ENCODE measurements at regions not wholly inside any gene's neighbourhood (a gene's known extent, or its start where the extent isn't known, plus 50 kb on each side); places are given as distances from the start of the nearest gene placed in this dataset.
"Not testable (repeated sequence)": the region's sequence is repeated elsewhere in the genome, so short reads cannot be mapped to it uniquely, and the experiment has no call there.

DNA sequence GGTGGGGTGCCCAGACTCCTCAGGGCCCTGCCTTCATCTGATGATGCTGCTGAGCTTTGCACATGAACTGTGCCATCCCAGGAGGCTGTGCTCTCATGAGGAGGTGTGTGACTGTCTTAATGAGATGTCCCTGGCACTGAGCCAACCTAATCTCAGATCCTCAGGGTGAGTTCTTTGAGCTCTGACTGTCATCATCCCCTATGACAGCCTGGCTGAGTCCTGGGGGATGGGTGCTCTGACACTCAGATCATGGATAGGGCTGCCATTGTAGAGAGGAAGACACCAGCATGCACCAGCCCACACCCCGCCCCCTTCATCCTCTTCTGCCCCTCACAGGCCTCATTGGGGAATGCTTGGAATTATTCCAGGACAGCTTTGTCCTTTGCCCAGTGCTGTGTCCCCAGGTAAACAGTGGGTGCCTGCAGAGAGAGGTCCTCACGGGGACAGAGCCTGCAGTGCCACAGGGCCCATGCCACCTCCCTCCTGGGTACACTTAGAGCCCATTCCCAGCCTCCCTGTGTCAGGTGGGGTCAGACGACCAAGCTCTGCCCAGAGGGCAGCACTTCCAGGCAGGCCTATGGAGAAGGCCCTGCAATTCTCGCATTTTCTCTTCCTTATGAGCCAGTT lies 310.1 kb upstream of the SFSWAP start:
- not testable (repeated sequence) for H3K4me1 Mint-ChIP-seq; H3K27ac Mint-ChIP-seq; H3K4me3 Mint-ChIP-seq; ATAC-seq (ENCODE audit: low read depth); DNase-seq (ENCODE audit: low spot score in 2 of 2)
- Mint-ChIP-seq H3K27me3 (peaks cover 15% of the 10 kb centered on the region), H3K36me3 (peaks cover 11% of the 10 kb centered on the region), H3K9me3 (peaks cover 19% of the 10 kb centered on the region)

DNA sequence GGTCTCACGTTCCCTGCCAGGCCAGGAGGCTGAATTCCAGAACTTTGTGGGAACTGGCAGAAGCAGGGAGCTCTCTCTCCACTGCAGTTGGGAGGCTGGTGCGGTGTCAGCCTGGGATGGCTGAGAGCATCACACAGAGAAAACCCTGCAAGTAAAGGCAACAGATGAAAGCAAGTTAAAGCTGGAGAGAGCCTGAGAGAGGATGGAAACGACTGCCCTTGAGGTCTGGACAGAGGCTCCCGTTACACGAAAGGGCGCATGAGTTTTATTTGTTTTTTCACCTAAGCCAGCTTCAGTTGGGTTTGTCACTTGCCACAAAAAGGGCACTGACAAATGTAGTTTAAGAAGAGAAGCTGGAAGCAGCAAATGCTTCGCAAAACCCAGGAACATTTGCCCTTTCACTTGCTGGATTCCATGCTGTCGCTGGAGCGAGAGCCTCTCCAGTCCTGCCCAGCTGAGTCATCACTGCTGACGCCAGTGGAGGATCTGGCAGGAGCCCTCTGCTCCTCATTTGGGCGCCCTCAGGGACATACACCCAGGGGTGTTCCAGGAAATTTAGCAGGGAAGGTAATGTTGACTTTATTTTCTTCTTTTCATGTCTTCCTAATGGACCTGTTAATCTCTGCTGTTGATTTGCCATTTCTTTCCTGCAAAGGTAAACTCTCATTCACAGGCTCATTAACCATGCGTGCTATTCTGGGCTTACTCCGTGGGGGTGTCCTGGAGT lies 308.8 kb upstream of the SFSWAP start:
- not testable (repeated sequence) for ATAC-seq (ENCODE audit: low read depth); H3K27ac Mint-ChIP-seq

GRCh38 chr12:131402781-131403396 lies 308.0 kb upstream of the SFSWAP start:
- Mint-ChIP-seq H3K4me3 (no peak overlapping the region), H3K27me3 (peaks cover 15% of the 10 kb centered on the region), H3K36me3 (peaks cover 11% of the 10 kb centered on the region), H3K4me1 (no peaks in the 10 kb centered on the region), H3K27ac (no peak overlapping the region), H3K9me3 (peaks cover 17% of the 10 kb centered on the region)
- no peak for ATAC-seq (ENCODE audit: low read depth)
- no peak for DNase-seq (ENCODE audit: low spot score in 2 of 2)

More for the DNA sequence above, 308.8 kb upstream of the SFSWAP start:
- not testable (repeated sequence) for H3K4me3 Mint-ChIP-seq; DNase-seq (ENCODE audit: low spot score in 2 of 2); H3K4me1 Mint-ChIP-seq
- Mint-ChIP-seq H3K9me3 (peaks cover 17% of the 10 kb centered on the region), H3K27me3 (peaks cover 15% of the 10 kb centered on the region), H3K36me3 (peaks cover 11% of the 10 kb centered on the region)

GRCh38 chr12:131403676-131404075 lies 307.2 kb upstream of the SFSWAP start:
- peaks cover 8% of the 10 kb centered on the region for H3K36me3 Mint-ChIP-seq
- H3K9me3 Mint-ChIP-seq, result peaks cover 14% of the 10 kb centered on the region
- no peaks in the 10 kb centered on the region for H3K4me1 Mint-ChIP-seq
- no peak for DNase-seq (ENCODE audit: low spot score in 2 of 2)
- ATAC-seq (ENCODE audit: low read depth), result no peak
- H3K4me3 Mint-ChIP-seq, result no peak overlapping the region
- peaks cover 15% of the 10 kb centered on the region for H3K27me3 Mint-ChIP-seq
- no peak overlapping the region for H3K27ac Mint-ChIP-seq

DNA sequence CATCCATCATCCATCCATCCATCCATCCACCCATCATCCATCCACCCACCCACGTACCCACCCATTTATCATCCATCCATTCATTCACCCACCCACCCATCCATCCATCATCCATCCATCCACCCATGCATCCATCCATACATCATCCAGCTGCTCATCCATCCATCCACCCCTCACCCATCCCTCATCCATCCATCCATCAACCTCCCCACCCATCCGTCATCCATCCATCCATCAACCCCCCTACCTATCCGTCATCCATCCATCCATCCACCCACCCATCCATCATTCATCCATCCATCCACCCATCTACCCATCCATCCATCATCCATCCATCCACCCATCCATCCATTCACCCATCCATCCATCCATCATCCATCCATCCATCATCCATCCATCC lies 306.2 kb upstream of the SFSWAP start:
- ATAC-seq (ENCODE audit: low read depth) (no peak), DNase-seq (ENCODE audit: low spot score in 2 of 2) (no peak)
- Mint-ChIP-seq H3K4me3 (no peak overlapping the region), H3K4me1 (no peaks in the 10 kb centered on the region), H3K27ac (no peak overlapping the region), H3K36me3 (peaks cover 5% of the 10 kb centered on the region), H3K9me3 (peaks cover 10% of the 10 kb centered on the region), H3K27me3 (peaks cover 15% of the 10 kb centered on the region)

GRCh38 chr12:131407221-131408035 lies 303.5 kb upstream of the SFSWAP start:
- Mint-ChIP-seq H3K4me3 (no peak overlapping the region), H3K9me3 (peaks cover 12% of the 10 kb centered on the region), H3K36me3 (peaks cover 5% of the 10 kb centered on the region), H3K27ac (no peak overlapping the region), H3K27me3 (peaks cover 19% of the 10 kb centered on the region), H3K4me1 (no peaks in the 10 kb centered on the region)
- DNase-seq (ENCODE audit: low spot score in 2 of 2) (no peak), ATAC-seq (ENCODE audit: low read depth) (no peak)

GRCh38 chr12:131408036-131408365 lies 302.9 kb upstream of the SFSWAP start:
- ATAC-seq (ENCODE audit: low read depth) (no peak), DNase-seq (ENCODE audit: low spot score in 2 of 2) (no peak)
- Mint-ChIP-seq H3K27ac (no peak overlapping the region), H3K4me3 (no peak overlapping the region), H3K9me3 (peaks cover 12% of the 10 kb centered on the region), H3K36me3 (peaks cover 5% of the 10 kb centered on the region), H3K27me3 (peaks cover 22% of the 10 kb centered on the region), H3K4me1 (no peaks in the 10 kb centered on the region)

- ATAC-seq (ENCODE audit: low read depth) (no peak), DNase-seq (ENCODE audit: low spot score in 2 of 2) (no peak)
- Mint-ChIP-seq H3K4me1 (no peaks in the 10 kb centered on the region), H3K9me3 (peaks cover 12% of the 10 kb centered on the region), H3K4me3 (no peak overlapping the region), H3K27me3 (peaks cover 22% of the 10 kb centered on the region), H3K36me3 (peaks cover 5% of the 10 kb centered on the region), H3K27ac (no peak overlapping the region)
These were observed 302.4 kb upstream of the SFSWAP start for GRCh38 chr12:131408484-131408883.

- Mint-ChIP-seq H3K27me3 (peaks cover 22% of the 10 kb centered on the region), H3K27ac (no peak overlapping the region), H3K4me3 (no peak overlapping the region), H3K9me3 (peaks cover 12% of the 10 kb centered on the region), H3K4me1 (no peaks in the 10 kb centered on the region), H3K36me3 (peaks cover 5% of the 10 kb centered on the region)
- ATAC-seq (ENCODE audit: low read depth) (no peak), DNase-seq (ENCODE audit: low spot score in 2 of 2) (no peak)
These were observed 301.7 kb upstream of the SFSWAP start for GRCh38 chr12:131409211-131409610.

DNA sequence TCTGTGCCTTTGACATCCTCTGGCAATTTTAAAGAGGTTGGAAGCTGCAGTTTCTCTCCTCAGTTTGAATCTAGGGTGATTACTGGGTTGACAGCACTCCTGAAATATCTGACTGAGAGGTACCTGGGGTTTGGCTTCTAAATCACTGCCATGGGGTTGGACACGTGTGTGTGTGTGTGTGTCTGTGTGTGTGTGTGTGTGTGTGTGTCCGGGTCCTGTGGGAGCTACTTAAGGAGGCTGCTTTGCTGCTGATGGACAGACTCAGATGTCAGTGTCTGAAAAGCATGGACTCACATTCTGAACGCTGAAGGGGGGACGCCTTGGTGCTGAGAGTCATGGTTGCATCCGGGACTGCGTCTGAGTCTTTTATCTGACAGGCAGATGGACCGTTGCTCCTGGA lies 299.1 kb upstream of the SFSWAP start:
- not testable (repeated sequence) for H3K9me3 Mint-ChIP-seq; H3K27ac Mint-ChIP-seq; H3K4me3 Mint-ChIP-seq; DNase-seq (ENCODE audit: low spot score in 2 of 2); H3K36me3 Mint-ChIP-seq; ATAC-seq (ENCODE audit: low read depth); H3K4me1 Mint-ChIP-seq
- H3K27me3 Mint-ChIP-seq, result peaks cover 11% of the 10 kb centered on the region

GRCh38 chr12:131413006-131413405 lies 297.9 kb upstream of the SFSWAP start:
- no peak for DNase-seq (ENCODE audit: low spot score in 2 of 2)
- peaks cover 7% of the 10 kb centered on the region for H3K9me3 Mint-ChIP-seq
- H3K36me3 Mint-ChIP-seq, result no peaks in the 10 kb centered on the region
- H3K27ac Mint-ChIP-seq, result no peak overlapping the region
- no peaks in the 10 kb centered on the region for H3K4me1 Mint-ChIP-seq
- no peak overlapping the region for H3K4me3 Mint-ChIP-seq
- no peak for ATAC-seq (ENCODE audit: low read depth)
- H3K27me3 Mint-ChIP-seq, result peaks cover 11% of the 10 kb centered on the region

GRCh38 chr12:131413471-131413870 lies 297.4 kb upstream of the SFSWAP start:
- no peaks in the 10 kb centered on the region for H3K36me3 Mint-ChIP-seq
- DNase-seq (ENCODE audit: low spot score in 2 of 2) (no peak), ATAC-seq (ENCODE audit: low read depth) (no peak)
- no peak overlapping the region for H3K27ac Mint-ChIP-seq
- H3K4me3 Mint-ChIP-seq, result no peak overlapping the region
- peaks cover 7% of the 10 kb centered on the region for H3K9me3 Mint-ChIP-seq
- H3K4me1 Mint-ChIP-seq, result no peaks in the 10 kb centered on the region
- H3K27me3 Mint-ChIP-seq, result peaks cover 11% of the 10 kb centered on the region

- not testable (repeated sequence) for ATAC-seq (ENCODE audit: low read depth); H3K4me1 Mint-ChIP-seq; H3K36me3 Mint-ChIP-seq; DNase-seq (ENCODE audit: low spot score in 2 of 2); H3K27ac Mint-ChIP-seq; H3K4me3 Mint-ChIP-seq; H3K9me3 Mint-ChIP-seq
- H3K27me3 Mint-ChIP-seq, result peaks cover 11% of the 10 kb centered on the region
These were observed 296.6 kb upstream of the SFSWAP start for GRCh38 chr12:131414155-131414922.
